IMR-90 (cell line): ENCODE measurements at regions not wholly inside any gene's neighbourhood (a gene's known extent, or its start where the extent isn't known, plus 50 kb on each side); places are given as distances from the start of the nearest gene placed in this dataset.

Source experiments
- ATAC-seq: fragments of 200-7000 bp; cut with Tn5 transposase; 2 replicates; pipeline ENCODE4 v1.9.1; 2020; ENCODE audit warnings: low read depth, mild to moderate bottlenecking, moderate library complexity
- BruUV-seq: library from RNA; stranded (reverse); fragments of 400-500 nt; replicated peaks from 2 replicates; lab custom pipeline; 2021; lab: Mats Ljungman, UMichigan
- CTCF ChIA-PET: fragments of 300-600 bp; formaldehyde crosslinking; extraction: SDS; loops from one replicate; lab custom pipeline; 2021; ENCODE audit warnings: antibody characterized with exemption; lab: Yijun Ruan, JAX
- POLR2A ChIA-PET: fragments of 300-600 bp; sonication (Branson Sonifier 250); formaldehyde crosslinking; loops from one replicate; lab custom pipeline; 2022; ENCODE audit warnings: antibody characterized with exemption; ENCODE audit not compliant: unreplicated experiment; lab: Charles Lee
- DNase-seq: peaks from one replicate; pipeline ENCODE4 v3.0.0; 2013
- H2AFZ ChIP-seq: replicated peaks from 2 replicates; pipeline ENCODE3; 2013; ENCODE audit warnings: low read length, mild to moderate bottlenecking; ENCODE audit not compliant: poor library complexity
- H2AK5ac ChIP-seq: 2 replicates; pipeline ENCODE4 v1.6.1; 2013; ENCODE audit warnings: low read depth, low read length, inconsistent platforms
- H2AK9ac ChIP-seq: replicated peaks from 2 replicates; pipeline ENCODE3; 2013; ENCODE audit warnings: mild to moderate bottlenecking, low read depth, low read length, moderate library complexity; ENCODE audit not compliant: poor library complexity
- H2BK120ac ChIP-seq: 2 replicates; pipeline ENCODE4 v1.6.1; 2013; ENCODE audit warnings: low read depth, low read length, inconsistent platforms
- H2BK15ac ChIP-seq: 3 replicates; pipeline ENCODE4 v1.6.1; 2013; ENCODE audit warnings: low read depth, low read length, inconsistent platforms
- H2BK20ac ChIP-seq: 2 replicates; pipeline ENCODE4 v1.6.1; 2013; ENCODE audit warnings: low read depth, mild to moderate bottlenecking, inconsistent platforms, low read length, moderate library complexity
- H2BK5ac ChIP-seq: 2 replicates; pipeline ENCODE4 v1.6.1; 2013; ENCODE audit warnings: mild to moderate bottlenecking, low read depth, low read length, inconsistent platforms; ENCODE audit not compliant: poor library complexity, severe bottlenecking
- H3K14ac ChIP-seq: replicated peaks from 2 replicates; pipeline ENCODE4 v1.6.1; 2013; ENCODE audit warnings: low read depth, low read length, inconsistent platforms
- H3K18ac ChIP-seq: 2 replicates; pipeline ENCODE4 v1.6.1; 2013; ENCODE audit warnings: low read depth, low read length, control low read depth
- H3K23ac ChIP-seq: 2 replicates; pipeline ENCODE4 v1.6.1; 2013; ENCODE audit warnings: low read depth, low read length, inconsistent platforms
- H3K27ac ChIP-seq: 2 replicates; pipeline ENCODE4 v1.5.1; 2013; ENCODE audit warnings: mild to moderate bottlenecking, control low read depth, low read length; ENCODE audit not compliant: insufficient read depth
- H3K27me3 ChIP-seq: 2 replicates; pipeline ENCODE4 v1.6.1; 2013; ENCODE audit warnings: low read length; ENCODE audit not compliant: control insufficient read depth, insufficient read depth
- H3K36me3 ChIP-seq: 2 replicates; pipeline ENCODE4 v1.6.1; 2013; ENCODE audit warnings: low read length, mixed read lengths; ENCODE audit not compliant: control insufficient read depth, insufficient read depth
- H3K4ac ChIP-seq: 2 replicates; pipeline ENCODE4 v1.6.1; 2013; ENCODE audit warnings: low read depth, low read length, inconsistent platforms
- H3K4me1 ChIP-seq: 2 replicates; pipeline ENCODE4 v1.6.1; 2013; ENCODE audit warnings: low read length, mixed read lengths; ENCODE audit not compliant: control insufficient read depth, insufficient read depth
- H3K4me2 ChIP-seq: 2 replicates; pipeline ENCODE4 v1.6.1; 2013; ENCODE audit warnings: low read depth, mild to moderate bottlenecking, control low read depth, low read length, moderate library complexity
- H3K4me3 ChIP-seq: 2 replicates; pipeline ENCODE4 v1.5.1; 2013; ENCODE audit warnings: low read depth, mild to moderate bottlenecking, control low read depth, low read length, moderate library complexity; ENCODE audit not compliant: insufficient read depth
- H3K56ac ChIP-seq: 2 replicates; pipeline ENCODE4 v1.6.1; 2013; ENCODE audit warnings: low read length, inconsistent platforms; ENCODE audit not compliant: insufficient read depth; ENCODE audit errors: extremely low read depth
- H3K79me1 ChIP-seq, 2 experiments: 2 replicates each; pipeline ENCODE4 v1.6.1; 2013; ENCODE audit warnings: low read length in 2 of 2, inconsistent platforms in 1 of 2, low read depth in 1 of 2
- H3K9ac ChIP-seq: 2 replicates; pipeline ENCODE4 v1.6.1; 2013; ENCODE audit warnings: low read depth, low read length, control low read depth
- H3K9me1 ChIP-seq: 2 replicates; pipeline ENCODE4 v1.6.1; 2013; ENCODE audit warnings: low read length, inconsistent platforms; ENCODE audit not compliant: insufficient read depth
- H3K9me3 ChIP-seq: 2 replicates; pipeline ENCODE4 v1.6.1; 2013; ENCODE audit warnings: low read length; ENCODE audit not compliant: control insufficient read depth, insufficient read depth
- H4K20me1 ChIP-seq: 2 replicates; pipeline ENCODE4 v1.6.1; 2013; ENCODE audit warnings: low read length, inconsistent platforms; ENCODE audit not compliant: insufficient read depth
- H4K5ac ChIP-seq: 2 replicates; pipeline ENCODE4 v1.6.1; 2013; ENCODE audit warnings: mild to moderate bottlenecking, low read depth, low read length, control low read depth
- H4K8ac ChIP-seq, 2 experiments: 2 replicates each; pipeline ENCODE4 v1.6.1; 2013; ENCODE audit warnings: low read depth in 2 of 2, low read length in 2 of 2, control low read depth in 1 of 2, inconsistent platforms in 1 of 2
- H4K91ac ChIP-seq: 2 replicates; pipeline ENCODE4 v1.6.1; 2013; ENCODE audit warnings: low read depth, low read length, inconsistent platforms; ENCODE audit not compliant: insufficient read depth
- BHLHE40 ChIP-seq: fragments of 150-350 bp; IDR thresholded peaks from 2 replicates; pipeline ENCODE4 v1.6.1; 2016; ENCODE audit warnings: mild to moderate bottlenecking, low read depth, low read length
- CEBPB ChIP-seq: IDR thresholded peaks from 2 replicates; pipeline ENCODE4 v1.6.1; 2012; ENCODE audit warnings: low read depth, low read length, improper control_type of control experiment
- CHD1 ChIP-seq: IDR thresholded peaks from 2 replicates; pipeline ENCODE4 v1.6.1; 2012; ENCODE audit warnings: low read depth, low read length, improper control_type of control experiment
- FOS ChIP-seq: fragments of 150-350 bp; IDR thresholded peaks from 2 replicates; pipeline ENCODE4 v1.6.1; 2016; ENCODE audit warnings: low read depth, low read length
- MAFK ChIP-seq: IDR thresholded peaks from 2 replicates; pipeline ENCODE4 v1.6.1; 2012; ENCODE audit warnings: low read depth, low read length, improper control_type of control experiment
- MAZ ChIP-seq: IDR thresholded peaks from 2 replicates; pipeline ENCODE4 v1.6.1; 2012; ENCODE audit warnings: low read depth, mild to moderate bottlenecking, low read length, improper control_type of control experiment, moderate library complexity, borderline replicate concordance
- MXI1 ChIP-seq: IDR thresholded peaks from 2 replicates; pipeline ENCODE4 v1.6.1; 2012; ENCODE audit warnings: low read depth, mild to moderate bottlenecking, low read length, moderate library complexity, borderline replicate concordance
- NFE2L2 ChIP-seq: fragments of 150-350 bp; IDR thresholded peaks from 2 replicates; pipeline ENCODE4 v1.6.1; 2016; ENCODE audit warnings: low read depth, mild to moderate bottlenecking, low read length
- POLR2A ChIP-seq: IDR thresholded peaks from 2 replicates; pipeline ENCODE4 v1.6.1; 2012; ENCODE audit warnings: mild to moderate bottlenecking, low read depth, low read length
- RAD21 ChIP-seq: IDR thresholded peaks from 2 replicates; pipeline ENCODE4 v1.6.1; 2012; ENCODE audit warnings: low read length, improper control_type of control experiment
- RCOR1 ChIP-seq: IDR thresholded peaks from 2 replicates; pipeline ENCODE4 v1.6.1; 2012; ENCODE audit warnings: mild to moderate bottlenecking, low read length, improper control_type of control experiment; ENCODE audit not compliant: insufficient replicate concordance
- RFX5 ChIP-seq: IDR thresholded peaks from 2 replicates; pipeline ENCODE4 v1.8.0; 2012; ENCODE audit warnings: low read depth, mild to moderate bottlenecking, low read length, moderate library complexity
- SMC3 ChIP-seq: fragments of 150-350 bp; IDR thresholded peaks from 2 replicates; pipeline ENCODE4 v1.6.1; 2016; ENCODE audit warnings: low read depth, mild to moderate bottlenecking, antibody characterized with exemption, low read length, moderate library complexity
- WGBS, 2 experiments: methylation state at CpG; one replicate each; pipeline versions ENCODE4 v1.1.5 to v1.1.7; 2013; ENCODE audit warnings: missing lambda C conversion rate in 2 of 2; ENCODE audit not compliant: insufficient read length in 1 of 2; ENCODE audit errors: extremely low coverage in 2 of 2; 5-methylcytosine and 5-hydroxymethylcytosine counted together
- dilution Hi-C: fragments of 300-500 bp; cut with HindIII; formaldehyde crosslinking; loops from one replicate; pipeline ENCODE4 v1.14.3; 2018; ENCODE audit warnings: low sequenced_read_pairs; ENCODE audit not compliant: unreplicated experiment
- in situ Hi-C: fragments of 300-500 bp; cut with MboI; formaldehyde crosslinking; loops from 3 replicates; pipeline ENCODE4 v1.14.3; 2019; ENCODE audit warnings: low sequenced_read_pairs, inconsistent platforms, mixed read lengths
- intact Hi-C: fragments of 100-400 bp; cut with micrococcal nuclease; formaldehyde crosslinking; loops from 2 replicates; pipeline ENCODE4 v1.10.0; 2022
- TF ChIP-seq, protein P1 (sequence below): fragments of 150-350 bp; IDR thresholded peaks from 2 replicates; pipeline ENCODE4 v1.6.1; 2016; ENCODE audit warnings: low read depth, mild to moderate bottlenecking, low read length, moderate library complexity, borderline replicate concordance
- TF ChIP-seq, protein P2 (sequence below): fragments of 150-350 bp; IDR thresholded peaks from 2 replicates; pipeline ENCODE4 v1.6.1; 2017; ENCODE audit warnings: mild to moderate bottlenecking, antibody characterized with exemption, low read length, low read depth
- TF ChIP-seq, protein P3 (sequence below): conservative IDR thresholded peaks from 2 replicates; pipeline ENCODE4 v1.5.1; 2012; ENCODE audit warnings: mild to moderate bottlenecking, low read depth, low read length, improper control_type of control experiment

DNA sequence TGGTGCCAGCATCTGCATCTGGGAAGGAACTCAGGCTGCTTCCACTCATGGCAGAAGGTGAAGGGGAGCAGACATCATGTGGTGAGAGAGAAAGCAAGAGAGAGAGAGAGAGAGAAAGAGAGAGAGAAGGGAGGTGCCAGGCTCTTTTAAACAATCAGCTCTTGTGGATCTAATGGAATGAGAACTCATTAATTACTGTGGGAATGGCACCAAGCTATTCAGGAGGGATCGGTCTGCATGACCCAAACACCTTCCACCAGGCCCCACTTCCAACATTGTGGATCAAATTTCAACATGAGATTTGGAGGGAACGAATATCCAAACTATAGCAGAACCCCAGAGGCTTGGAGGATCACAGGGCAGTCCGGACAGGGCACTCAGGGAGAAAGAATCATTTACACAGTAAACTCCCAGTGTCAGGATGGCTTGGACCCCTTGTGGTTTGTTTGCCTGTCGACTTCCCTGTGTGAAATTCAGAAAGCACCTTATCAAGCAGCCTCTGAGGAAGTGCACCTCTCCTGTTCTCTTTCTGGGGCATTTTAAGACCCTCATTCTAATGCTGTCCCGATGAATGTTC is 308.5 kb downstream of the REEP3 start:
- no peak for TF ChIP-seq BHLHE40
- TF ChIP-seq FOS, result no peak
- TF ChIP-seq RCOR1, result no peak
- no peak for TF ChIP-seq CEBPB
- TF ChIP-seq CHD1, result no peak
- TF ChIP-seq, protein P1, sequence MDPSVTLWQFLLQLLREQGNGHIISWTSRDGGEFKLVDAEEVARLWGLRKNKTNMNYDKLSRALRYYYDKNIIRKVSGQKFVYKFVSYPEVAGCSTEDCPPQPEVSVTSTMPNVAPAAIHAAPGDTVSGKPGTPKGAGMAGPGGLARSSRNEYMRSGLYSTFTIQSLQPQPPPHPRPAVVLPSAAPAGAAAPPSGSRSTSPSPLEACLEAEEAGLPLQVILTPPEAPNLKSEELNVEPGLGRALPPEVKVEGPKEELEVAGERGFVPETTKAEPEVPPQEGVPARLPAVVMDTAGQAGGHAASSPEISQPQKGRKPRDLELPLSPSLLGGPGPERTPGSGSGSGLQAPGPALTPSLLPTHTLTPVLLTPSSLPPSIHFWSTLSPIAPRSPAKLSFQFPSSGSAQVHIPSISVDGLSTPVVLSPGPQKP, result no peak
- no peak for TF ChIP-seq SMC3
- TF ChIP-seq RFX5, result no peak
- TF ChIP-seq RAD21, result no peak
- TF ChIP-seq MAZ, result no peak
- TF ChIP-seq, protein P2, sequence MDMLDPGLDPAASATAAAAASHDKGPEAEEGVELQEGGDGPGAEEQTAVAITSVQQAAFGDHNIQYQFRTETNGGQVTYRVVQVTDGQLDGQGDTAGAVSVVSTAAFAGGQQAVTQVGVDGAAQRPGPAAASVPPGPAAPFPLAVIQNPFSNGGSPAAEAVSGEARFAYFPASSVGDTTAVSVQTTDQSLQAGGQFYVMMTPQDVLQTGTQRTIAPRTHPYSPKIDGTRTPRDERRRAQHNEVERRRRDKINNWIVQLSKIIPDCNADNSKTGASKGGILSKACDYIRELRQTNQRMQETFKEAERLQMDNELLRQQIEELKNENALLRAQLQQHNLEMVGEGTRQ, result no peak
- no peak for TF ChIP-seq POLR2A
- TF ChIP-seq MAFK, result no peak
- no peak for TF ChIP-seq NFE2L2
- no peak for TF ChIP-seq MXI1
- TF ChIP-seq, protein P3, sequence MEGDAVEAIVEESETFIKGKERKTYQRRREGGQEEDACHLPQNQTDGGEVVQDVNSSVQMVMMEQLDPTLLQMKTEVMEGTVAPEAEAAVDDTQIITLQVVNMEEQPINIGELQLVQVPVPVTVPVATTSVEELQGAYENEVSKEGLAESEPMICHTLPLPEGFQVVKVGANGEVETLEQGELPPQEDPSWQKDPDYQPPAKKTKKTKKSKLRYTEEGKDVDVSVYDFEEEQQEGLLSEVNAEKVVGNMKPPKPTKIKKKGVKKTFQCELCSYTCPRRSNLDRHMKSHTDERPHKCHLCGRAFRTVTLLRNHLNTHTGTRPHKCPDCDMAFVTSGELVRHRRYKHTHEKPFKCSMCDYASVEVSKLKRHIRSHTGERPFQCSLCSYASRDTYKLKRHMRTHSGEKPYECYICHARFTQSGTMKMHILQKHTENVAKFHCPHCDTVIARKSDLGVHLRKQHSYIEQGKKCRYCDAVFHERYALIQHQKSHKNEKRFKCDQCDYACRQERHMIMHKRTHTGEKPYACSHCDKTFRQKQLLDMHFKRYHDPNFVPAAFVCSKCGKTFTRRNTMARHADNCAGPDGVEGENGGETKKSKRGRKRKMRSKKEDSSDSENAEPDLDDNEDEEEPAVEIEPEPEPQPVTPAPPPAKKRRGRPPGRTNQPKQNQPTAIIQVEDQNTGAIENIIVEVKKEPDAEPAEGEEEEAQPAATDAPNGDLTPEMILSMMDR, result no peak
- Histone ChIP-seq H4K5ac (no peak overlapping the region), H4K91ac (no peak overlapping the region), H3K27me3 (no peaks in the 10 kb centered on the region), H3K14ac (no peak overlapping the region), H3K79me1 (no peaks in the 10 kb centered on the region), H2BK120ac (no peak overlapping the region), H2BK20ac (no peak overlapping the region), H2AFZ (no peak overlapping the region), H4K8ac (no peak overlapping the region), H3K18ac (no peak overlapping the region), H2BK15ac (no peak overlapping the region), H3K4ac (no peak overlapping the region), H4K20me1 (no peaks in the 10 kb centered on the region), H3K4me2 (no peak overlapping the region), H2AK5ac (no peak overlapping the region), H3K9ac (no peak overlapping the region), H2BK5ac (no peak overlapping the region), H3K4me1 (no peaks in the 10 kb centered on the region), H3K9me1 (no peaks in the 10 kb centered on the region), H3K56ac (no peak overlapping the region), H3K36me3 (no peaks in the 10 kb centered on the region), H3K27ac (no peak overlapping the region), H2AK9ac (no peak overlapping the region), H3K4me3 (no peak overlapping the region), H3K9me3 (no peaks in the 10 kb centered on the region), H3K23ac (no peak overlapping the region)
- DNase-seq (no peak), ATAC-seq (no peak)
- CTCF ChIA-PET, result no interaction called here
- intact Hi-C loops (no loop called here), in situ Hi-C loops (no loop called here), dilution Hi-C loops (no loop called here)
- no CpG with 5 or more reads among the region's 5 CpGs for WGBS, 2 experiments
- no TSS peak for BruUV-seq
- POLR2A ChIA-PET, result no interaction called here
